ENCODE measurements at regions not wholly inside any gene's neighbourhood (a gene's known extent, or its start where the extent isn't known, plus 50 kb on each side); places are given as distances from the start of the nearest gene placed in this dataset.

DNA sequence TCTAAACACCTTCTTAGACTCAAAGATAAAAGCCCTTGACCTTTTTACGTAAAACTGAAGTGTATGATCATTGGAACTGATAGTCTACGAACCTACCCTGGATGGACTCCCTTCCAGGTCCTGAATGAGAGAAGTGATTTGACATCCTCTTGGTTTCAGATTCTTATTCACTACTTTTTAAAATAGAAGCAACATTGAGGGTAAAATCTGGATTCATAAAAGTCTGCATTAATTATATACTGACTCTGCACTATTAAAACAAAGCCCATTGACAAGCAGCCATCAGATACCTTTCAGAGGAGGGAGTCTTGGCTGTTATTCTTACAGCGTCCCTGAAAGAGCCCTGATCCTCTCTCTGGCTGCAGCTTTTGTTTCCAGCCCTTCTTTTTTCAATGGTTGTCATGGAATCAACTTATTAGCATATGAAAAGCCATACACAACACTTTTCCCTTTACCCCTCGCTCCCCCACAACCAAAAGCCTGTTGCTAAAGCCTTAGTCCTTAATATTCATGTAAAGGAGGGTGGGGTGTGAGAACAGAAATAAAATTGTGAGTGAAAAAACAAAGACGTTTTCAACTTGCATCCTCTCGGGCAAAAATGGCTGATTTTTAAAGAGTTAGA is 270.0 kb upstream of the MARCKS start:
- no peaks in the 10 kb centered on the region for H3K27me3 ChIP-seq
- no peak for TF ChIP-seq CTCF (IDR thresholded peaks at IDR 0.05)
- H3K27ac ChIP-seq = no peak overlapping the region
- no peak overlapping the region for H3K4me3 ChIP-seq
- H3K9me3 ChIP-seq = no peaks in the 10 kb centered on the region
- no peaks in the 10 kb centered on the region for H3K36me3 ChIP-seq
- DNase-seq (ENCODE audit: low spot score) = no peak
- no peaks in the 10 kb centered on the region for H3K4me1 ChIP-seq

DNA sequence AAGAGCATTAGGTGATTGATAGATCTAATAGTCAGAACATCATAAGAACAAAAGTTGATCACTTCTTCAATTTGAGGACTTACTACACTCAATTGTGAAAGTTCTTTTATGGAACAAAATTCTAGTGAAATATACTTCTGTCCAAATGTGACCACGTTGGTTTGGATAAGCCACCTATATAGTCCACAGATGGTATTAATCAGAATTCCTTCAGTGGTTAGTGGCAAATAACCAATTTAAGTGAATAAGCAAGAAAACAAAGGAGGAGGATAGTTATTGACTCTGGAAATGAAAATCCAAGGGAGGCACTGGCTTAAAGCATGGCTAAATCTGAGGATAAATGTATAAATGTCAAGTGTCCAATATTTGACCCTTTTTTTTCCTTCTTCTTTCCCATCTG is 268.5 kb upstream of the MARCKS start:
- no peaks in the 10 kb centered on the region for H3K36me3 ChIP-seq
- H3K27ac ChIP-seq = no peak overlapping the region
- DNase-seq (ENCODE audit: low spot score) = no peak
- TF ChIP-seq CTCF (IDR thresholded peaks at IDR 0.05) = no peak
- no peaks in the 10 kb centered on the region for H3K9me3 ChIP-seq
- no peaks in the 10 kb centered on the region for H3K4me1 ChIP-seq
- no peaks in the 10 kb centered on the region for H3K27me3 ChIP-seq
- no peak overlapping the region for H3K4me3 ChIP-seq

GRCh38 chr6:113591896-113592827 is 265.0 kb upstream of the MARCKS start:
- H3K9me3 ChIP-seq = no peaks in the 10 kb centered on the region
- no peak overlapping the region for H3K27ac ChIP-seq
- H3K36me3 ChIP-seq = no peaks in the 10 kb centered on the region
- DNase-seq (ENCODE audit: low spot score) = no peak
- H3K4me3 ChIP-seq = no peak overlapping the region
- no peak for TF ChIP-seq CTCF (IDR thresholded peaks at IDR 0.05)
- H3K27me3 ChIP-seq = no peaks in the 10 kb centered on the region
- peaks cover 0 to 17% of the 10 kb centered on the region in 2 donors for H3K4me1 ChIP-seq

DNA sequence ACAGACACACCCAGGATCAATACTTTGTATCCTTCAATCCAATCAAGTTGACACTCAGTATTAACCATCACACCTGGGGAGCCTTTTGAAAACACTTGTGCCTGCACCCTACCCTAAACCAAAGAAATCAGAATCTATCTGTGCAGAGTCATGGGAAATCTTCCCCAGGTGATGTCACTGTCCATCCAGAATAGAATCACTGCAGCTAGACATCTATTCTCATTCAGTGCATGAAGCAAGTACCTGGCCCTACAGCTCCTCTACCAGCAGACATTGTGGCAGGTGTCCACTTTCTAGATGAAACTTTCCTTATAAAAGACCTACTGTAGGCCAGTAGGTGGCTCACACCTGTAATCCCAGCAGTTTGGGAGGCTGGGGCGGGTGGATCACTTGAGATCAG is 262.4 kb upstream of the MARCKS start:
- H3K27ac ChIP-seq = no peak overlapping the region
- peaks cover 0 to 17% of the 10 kb centered on the region in 2 donors for H3K4me1 ChIP-seq
- H3K9me3 ChIP-seq = no peaks in the 10 kb centered on the region
- no peaks in the 10 kb centered on the region for H3K36me3 ChIP-seq
- H3K4me3 ChIP-seq = no peak overlapping the region
- H3K27me3 ChIP-seq = no peaks in the 10 kb centered on the region
- no peak for DNase-seq (ENCODE audit: low spot score)
- no peak for TF ChIP-seq CTCF (IDR thresholded peaks at IDR 0.05)

- Histone ChIP-seq H3K36me3 (no peaks in the 10 kb centered on the region), H3K27me3 (no peaks in the 10 kb centered on the region), H3K27ac (peak overlapping the region in 1 of 2 donors; percentile 43), H3K4me1 (peaks cover 0 to 17% of the 10 kb centered on the region in 2 donors), H3K9me3 (no peaks in the 10 kb centered on the region), H3K4me3 (no peak overlapping the region)
- TF ChIP-seq CTCF (IDR thresholded peaks at IDR 0.05) = no peak
- no peak for DNase-seq (ENCODE audit: low spot score)
Measured at GRCh38 chr6:113595911-113596376, 261.2 kb upstream of the MARCKS start.
